Ishikawa (cell line): ENCODE measurements at regions not wholly inside any gene's neighbourhood (a gene's known extent, or its start where the extent isn't known, plus 50 kb on each side); places are given as distances from the start of the nearest gene placed in this dataset.

Experiments
- CEBPB ChIP-seq: IDR thresholded peaks from 2 replicates; pipeline ENCODE4 v1.6.1; 2012
- CREB1 ChIP-seq: IDR thresholded peaks from 2 replicates; pipeline ENCODE4 v1.6.1; 2012; ENCODE audit warnings: low read depth
- EGR1 ChIP-seq: IDR thresholded peaks from 2 replicates; pipeline ENCODE4 v1.6.1; 2012
- EP300 ChIP-seq: IDR thresholded peaks from 2 replicates; pipeline ENCODE4 v1.6.1; 2012; ENCODE audit warnings: borderline replicate concordance
- FOXM1 ChIP-seq: IDR thresholded peaks from 2 replicates; pipeline ENCODE4 v1.6.1; 2012; ENCODE audit warnings: low read depth, borderline replicate concordance
- NFIC ChIP-seq: IDR thresholded peaks from 2 replicates; pipeline ENCODE4 v1.6.1; 2012
- RAD21 ChIP-seq: IDR thresholded peaks from 2 replicates; pipeline ENCODE4 v1.6.1; 2012; ENCODE audit warnings: low read depth
- TAF1 ChIP-seq: IDR thresholded peaks from 2 replicates; pipeline ENCODE4 v1.6.1; 2012; ENCODE audit warnings: low read depth, mild to moderate bottlenecking
- TCF12 ChIP-seq: IDR thresholded peaks from 2 replicates; pipeline ENCODE4 v1.6.1; 2012; ENCODE audit warnings: low read depth
- TEAD4 ChIP-seq: IDR thresholded peaks from 2 replicates; pipeline ENCODE4 v1.6.1; 2012
- YY1 ChIP-seq: IDR thresholded peaks from 2 replicates; pipeline ENCODE4 v1.6.1; 2012; ENCODE audit warnings: low read depth
- ZBTB7A ChIP-seq: IDR thresholded peaks from 2 replicates; pipeline ENCODE4 v1.6.1; 2012; ENCODE audit warnings: low read depth
- TF ChIP-seq, protein P1 (sequence below): IDR thresholded peaks from 2 replicates; pipeline ENCODE4 v1.6.1; 2012; ENCODE audit warnings: low read depth, mild to moderate bottlenecking
- TF ChIP-seq, protein P2 (sequence below): IDR thresholded peaks from 2 replicates; pipeline ENCODE4 v1.6.1; 2012
- TF ChIP-seq, protein P3 (sequence below): IDR thresholded peaks from 2 replicates; pipeline ENCODE4 v1.6.1; 2012

DNA sequence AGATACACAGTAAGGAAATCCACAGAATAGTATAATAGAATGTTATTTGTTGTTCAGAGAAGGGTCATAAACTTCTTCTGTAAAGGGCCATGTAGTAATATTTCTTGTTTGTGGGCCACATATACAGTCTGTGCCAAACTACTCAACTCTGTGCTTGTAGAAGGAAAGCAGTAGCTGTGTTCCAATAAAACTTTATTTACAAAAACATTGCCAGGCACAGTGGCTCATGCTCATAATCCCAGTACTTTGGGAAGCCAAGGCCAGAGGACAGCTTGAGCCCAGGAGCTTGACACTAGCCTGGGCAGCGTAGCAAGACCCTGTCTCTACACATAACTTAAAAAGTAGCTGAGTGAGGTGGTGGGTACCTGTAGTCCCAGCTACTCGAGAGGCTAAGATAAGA, 612.8 kb upstream of the PSMD7 start:
- TF ChIP-seq EGR1 (no peak), TCF12 (no peak), RAD21 (no peak), NFIC (no peak), FOXM1 (no peak), CEBPB (no peak), ZBTB7A (no peak), EP300 (no peak)
- TF ChIP-seq, protein P1, sequence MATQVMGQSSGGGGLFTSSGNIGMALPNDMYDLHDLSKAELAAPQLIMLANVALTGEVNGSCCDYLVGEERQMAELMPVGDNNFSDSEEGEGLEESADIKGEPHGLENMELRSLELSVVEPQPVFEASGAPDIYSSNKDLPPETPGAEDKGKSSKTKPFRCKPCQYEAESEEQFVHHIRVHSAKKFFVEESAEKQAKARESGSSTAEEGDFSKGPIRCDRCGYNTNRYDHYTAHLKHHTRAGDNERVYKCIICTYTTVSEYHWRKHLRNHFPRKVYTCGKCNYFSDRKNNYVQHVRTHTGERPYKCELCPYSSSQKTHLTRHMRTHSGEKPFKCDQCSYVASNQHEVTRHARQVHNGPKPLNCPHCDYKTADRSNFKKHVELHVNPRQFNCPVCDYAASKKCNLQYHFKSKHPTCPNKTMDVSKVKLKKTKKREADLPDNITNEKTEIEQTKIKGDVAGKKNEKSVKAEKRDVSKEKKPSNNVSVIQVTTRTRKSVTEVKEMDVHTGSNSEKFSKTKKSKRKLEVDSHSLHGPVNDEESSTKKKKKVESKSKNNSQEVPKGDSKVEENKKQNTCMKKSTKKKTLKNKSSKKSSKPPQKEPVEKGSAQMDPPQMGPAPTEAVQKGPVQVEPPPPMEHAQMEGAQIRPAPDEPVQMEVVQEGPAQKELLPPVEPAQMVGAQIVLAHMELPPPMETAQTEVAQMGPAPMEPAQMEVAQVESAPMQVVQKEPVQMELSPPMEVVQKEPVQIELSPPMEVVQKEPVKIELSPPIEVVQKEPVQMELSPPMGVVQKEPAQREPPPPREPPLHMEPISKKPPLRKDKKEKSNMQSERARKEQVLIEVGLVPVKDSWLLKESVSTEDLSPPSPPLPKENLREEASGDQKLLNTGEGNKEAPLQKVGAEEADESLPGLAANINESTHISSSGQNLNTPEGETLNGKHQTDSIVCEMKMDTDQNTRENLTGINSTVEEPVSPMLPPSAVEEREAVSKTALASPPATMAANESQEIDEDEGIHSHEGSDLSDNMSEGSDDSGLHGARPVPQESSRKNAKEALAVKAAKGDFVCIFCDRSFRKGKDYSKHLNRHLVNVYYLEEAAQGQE: no peak
- TF ChIP-seq, protein P2, sequence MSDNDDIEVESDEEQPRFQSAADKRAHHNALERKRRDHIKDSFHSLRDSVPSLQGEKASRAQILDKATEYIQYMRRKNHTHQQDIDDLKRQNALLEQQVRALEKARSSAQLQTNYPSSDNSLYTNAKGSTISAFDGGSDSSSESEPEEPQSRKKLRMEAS: no peak

DNA sequence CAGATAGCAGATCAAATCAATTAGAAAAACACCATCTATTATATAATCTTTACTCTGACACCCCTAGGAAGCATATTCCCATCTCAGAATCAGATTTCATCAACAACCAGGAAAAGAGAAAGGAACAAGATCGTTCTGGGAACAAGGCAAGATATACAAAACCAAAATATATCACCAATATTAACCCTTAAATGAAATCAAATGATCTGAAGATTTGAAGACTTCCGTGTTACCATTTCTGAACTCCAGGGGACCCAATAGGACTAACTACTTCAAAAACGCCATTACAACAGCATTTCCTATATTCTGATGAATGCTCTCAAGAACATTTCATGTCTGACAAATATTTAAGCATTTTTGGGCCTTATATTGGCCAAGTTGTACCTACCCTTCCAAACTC, 624.2 kb upstream of the ZFHX3 start:
- TF ChIP-seq TEAD4 (no peak), CEBPB (no peak), NFIC (no peak)

DNA sequence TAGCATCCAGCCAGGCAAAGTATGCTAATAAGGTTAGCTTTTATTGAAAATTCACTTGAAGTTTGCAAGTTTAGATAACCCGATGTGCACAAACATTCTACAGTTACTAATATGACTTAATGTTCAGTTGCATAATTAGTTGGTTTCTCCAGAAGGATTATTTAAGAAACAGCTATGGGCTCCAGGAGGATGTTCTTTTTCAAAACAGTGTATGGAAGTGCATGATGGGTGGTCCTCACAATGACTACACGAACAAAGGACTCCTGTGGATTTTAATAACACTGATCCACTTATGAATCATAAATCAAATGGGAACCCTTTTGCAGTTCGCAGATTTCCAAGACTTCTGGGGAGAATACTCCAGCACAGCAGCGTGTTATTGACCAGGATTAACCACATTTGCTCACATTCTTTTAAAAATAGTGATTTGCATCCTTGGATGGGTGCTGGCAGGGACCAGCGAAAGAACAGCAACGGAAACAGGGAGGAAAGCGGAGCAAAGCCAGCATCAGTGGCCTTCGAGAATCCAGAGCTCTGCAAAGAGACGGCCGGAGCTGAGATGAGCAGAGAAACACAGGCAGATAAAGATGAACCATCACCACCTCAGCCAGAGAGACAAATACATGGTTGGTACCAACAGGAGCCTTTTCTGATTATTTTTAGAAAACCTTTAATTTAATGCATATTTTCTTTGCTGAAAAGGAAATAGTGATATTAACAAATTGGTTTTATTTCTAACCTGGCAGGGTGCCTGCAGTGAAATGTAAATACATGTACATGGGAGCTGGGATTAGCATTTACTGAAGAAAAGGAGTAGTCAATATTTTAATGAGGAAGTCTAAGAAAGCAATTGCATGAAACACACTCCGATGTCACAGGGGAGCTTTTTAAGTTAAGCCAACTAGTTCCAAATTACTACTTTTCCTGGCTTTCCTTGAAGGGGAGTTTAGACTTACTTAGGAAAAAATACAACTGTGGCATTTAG, 623.2 kb upstream of the ZFHX3 start:
- TF ChIP-seq, protein P3, sequence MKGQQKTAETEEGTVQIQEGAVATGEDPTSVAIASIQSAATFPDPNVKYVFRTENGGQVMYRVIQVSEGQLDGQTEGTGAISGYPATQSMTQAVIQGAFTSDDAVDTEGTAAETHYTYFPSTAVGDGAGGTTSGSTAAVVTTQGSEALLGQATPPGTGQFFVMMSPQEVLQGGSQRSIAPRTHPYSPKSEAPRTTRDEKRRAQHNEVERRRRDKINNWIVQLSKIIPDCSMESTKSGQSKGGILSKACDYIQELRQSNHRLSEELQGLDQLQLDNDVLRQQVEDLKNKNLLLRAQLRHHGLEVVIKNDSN: no peak
- no peak for TF ChIP-seq TEAD4

DNA sequence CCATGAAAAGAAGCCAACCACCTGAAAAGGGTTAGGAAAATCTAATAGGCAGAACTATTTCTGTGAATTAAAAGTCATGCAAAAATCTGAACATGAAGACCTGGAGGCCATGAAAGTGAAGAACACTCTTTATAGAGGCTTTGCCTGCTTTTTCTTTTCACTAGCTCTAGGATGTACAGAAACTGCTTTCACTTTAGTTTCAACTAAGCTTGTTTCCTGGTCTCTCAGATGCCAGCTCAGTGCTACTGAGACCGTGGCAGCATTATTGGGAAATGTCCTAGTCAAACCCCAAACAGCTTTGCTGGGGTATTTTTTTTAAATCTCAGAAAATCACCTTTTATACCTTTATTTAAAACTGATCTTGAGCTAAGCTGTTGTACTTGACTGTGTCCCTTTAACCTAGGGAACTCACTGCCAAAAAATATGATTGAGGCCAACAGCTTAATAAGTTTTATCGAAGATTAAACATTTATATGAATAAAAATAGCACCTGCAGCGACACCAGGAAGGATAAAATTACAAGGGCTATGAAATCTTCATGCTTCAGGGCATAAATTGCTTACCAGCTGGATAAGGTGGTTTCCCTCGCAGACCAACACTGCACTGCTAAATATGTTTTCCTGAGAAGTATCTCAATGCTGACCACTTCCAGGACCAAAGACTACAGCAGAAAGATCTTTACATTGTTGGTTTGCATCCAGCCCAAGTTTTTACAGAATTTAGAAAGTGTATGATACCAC, 621.8 kb upstream of the ZFHX3 start:
- TF ChIP-seq CEBPB (no peak), EGR1 (no peak), YY1 (no peak), NFIC (no peak), RAD21 (no peak), ZBTB7A (no peak), CREB1 (no peak), TCF12 (no peak), TAF1 (no peak)
- TF ChIP-seq, protein P2: no peak
- TF ChIP-seq, protein P3: no peak
- TF ChIP-seq, protein P1: no peak

DNA sequence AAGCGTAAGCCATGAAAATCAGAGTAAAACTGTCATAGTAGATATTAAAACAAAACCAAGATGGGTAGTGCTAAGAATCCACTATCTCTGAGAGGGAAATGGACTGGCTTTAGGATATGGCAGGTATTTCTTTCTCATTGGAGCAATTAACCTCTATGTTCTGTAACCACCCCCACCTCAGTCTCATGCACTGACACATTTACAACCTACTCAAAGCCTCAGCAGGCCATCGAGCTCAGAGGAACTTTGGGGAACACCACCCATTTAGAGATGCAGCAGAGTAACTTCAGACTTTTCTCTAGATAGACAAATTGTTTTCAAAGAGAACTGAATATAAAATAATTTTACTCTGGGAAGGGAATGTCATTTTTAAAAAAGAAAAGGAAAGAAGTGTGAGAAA, 615.8 kb upstream of the ZFHX3 start:
- TF ChIP-seq YY1 (no peak), FOXM1 (no peak), EP300 (no peak)
- TF ChIP-seq, protein P1: no peak
